NOMO-1 (cell line): ENCODE measurements at regions not wholly inside any gene's neighbourhood (a gene's known extent, or its start where the extent isn't known, plus 50 kb on each side); places are given as distances from the start of the nearest gene placed in this dataset.

Source experiments
- DNase-seq, 2 experiments: peaks; one replicate each; lab custom pipeline; 2025; ENCODE audit not compliant: unreplicated experiment in 2 of 2; lab: John Stamatoyannopoulos, UW

GRCh38 chr20:39233755-39234154, 271.6 kb downstream of the DHX35 start:
- DNase-seq: no peak

- DNase-seq: no peak
Measured at GRCh38 chr20:39227416-39227815, 265.3 kb downstream of the DHX35 start.

- DNase-seq: no peak
Measured at GRCh38 chr20:39225978-39226377, 263.8 kb downstream of the DHX35 start.

GRCh38 chr20:39225536-39225935, 263.4 kb downstream of the DHX35 start:
- no peak for DNase-seq

- DNase-seq: no peak
Measured at GRCh38 chr20:39222101-39222500, 260.0 kb downstream of the DHX35 start.

GRCh38 chr20:39216195-39216594, 254.1 kb downstream of the DHX35 start:
- no peak for DNase-seq

GRCh38 chr20:39214828-39215227, 252.7 kb downstream of the DHX35 start:
- DNase-seq: no peak

- no peak for DNase-seq
Measured at GRCh38 chr20:39213476-39214145, 251.5 kb downstream of the DHX35 start.

- DNase-seq: no peak
Measured at GRCh38 chr20:39211060-39211748, 249.1 kb downstream of the DHX35 start.

- DNase-seq: no peak
Measured at GRCh38 chr20:39210341-39211036, 248.3 kb downstream of the DHX35 start.

GRCh38 chr20:39206899-39207564, 244.9 kb downstream of the DHX35 start:
- no peak for DNase-seq

- DNase-seq: peak in 1 of 2 experiments; percentile 1
Measured at GRCh38 chr20:39195582-39196021, 233.5 kb downstream of the DHX35 start.

- DNase-seq: no peak
Measured at GRCh38 chr20:39190666-39191570, 228.8 kb downstream of the DHX35 start.

- DNase-seq: no peak
Measured at GRCh38 chr20:39188266-39188765, 226.2 kb downstream of the DHX35 start.

- no peak for DNase-seq
Measured at GRCh38 chr20:39181490-39181889, 219.3 kb downstream of the DHX35 start.

GRCh38 chr20:39176457-39176856, 214.3 kb downstream of the DHX35 start:
- no peak for DNase-seq

- no peak for DNase-seq
Measured at GRCh38 chr20:39170896-39171463, 208.8 kb downstream of the DHX35 start.

GRCh38 chr20:39165099-39165498, 203.0 kb downstream of the DHX35 start:
- no peak for DNase-seq

GRCh38 chr20:39164642-39165041, 202.5 kb downstream of the DHX35 start:
- no peak for DNase-seq

- DNase-seq: no peak
Measured at GRCh38 chr20:39163993-39164392, 201.8 kb downstream of the DHX35 start.
